OCI-LY1 (cell line): ENCODE measurements at regions not wholly inside any gene's neighbourhood (a gene's known extent, or its start where the extent isn't known, plus 50 kb on each side); places are given as distances from the start of the nearest gene placed in this dataset.
"Not testable (repeated sequence)": the region's sequence is repeated elsewhere in the genome, so short reads cannot be mapped to it uniquely, and the experiment has no call there.

ENCODE experiments used
- H2AFZ ChIP-seq: fragments of 200-600 bp; sonication (generic), shearing (Covaris generic); 2 replicates; pipeline ENCODE4 v1.6.0; 2014; ENCODE audit warnings: antibody characterized with exemption, mild to moderate bottlenecking, low read length
- H3F3A ChIP-seq: fragments of 200-600 bp; sonication (generic), shearing (Covaris generic); 2 replicates; pipeline ENCODE4 v1.6.0; 2014; ENCODE audit warnings: mild to moderate bottlenecking, antibody characterized with exemption, low read length, moderate library complexity; ENCODE audit not compliant: insufficient read depth
- H3K27ac ChIP-seq: fragments of 200-600 bp; sonication (generic); 2 replicates; pipeline ENCODE4 v1.5.1; 2014; ENCODE audit warnings: low read length, mixed run types, mild to moderate bottlenecking, low read depth; ENCODE audit not compliant: poor library complexity, severe bottlenecking
- H3K27me3 ChIP-seq: fragments of 200-600 bp; sonication (generic); 2 replicates; pipeline ENCODE4 v1.6.0; 2014; ENCODE audit warnings: antibody characterized with exemption, mild to moderate bottlenecking, low read length, moderate library complexity; ENCODE audit not compliant: insufficient read depth
- H3K36me3 ChIP-seq: fragments of 200-600 bp; sonication (generic); 2 replicates; pipeline ENCODE4 v1.6.1; 2014; ENCODE audit warnings: mild to moderate bottlenecking, antibody characterized with exemption, low read length, moderate library complexity, mixed read lengths; ENCODE audit not compliant: insufficient read depth
- H3K4me1 ChIP-seq: fragments of 200-600 bp; sonication (generic); 2 replicates; pipeline ENCODE4 v1.5.1; 2014; ENCODE audit warnings: mild to moderate bottlenecking, low read length, moderate library complexity; ENCODE audit not compliant: insufficient read depth, severe bottlenecking
- H3K4me2 ChIP-seq: fragments of 200-600 bp; sonication (generic), shearing (Covaris generic); 2 replicates; pipeline ENCODE4 v1.6.1; 2014; ENCODE audit warnings: low read length
- H3K4me3 ChIP-seq: fragments of 200-600 bp; sonication (generic); 2 replicates; pipeline ENCODE4 v1.5.1; 2014; ENCODE audit warnings: low read length, low read depth, mild to moderate bottlenecking, mixed read lengths; ENCODE audit not compliant: poor library complexity, severe bottlenecking
- H3K79me2 ChIP-seq: fragments of 200-600 bp; shearing (Covaris generic); 2 replicates; pipeline ENCODE4 v1.6.1; 2016; ENCODE audit warnings: mixed run types, low read length, mixed read lengths; ENCODE audit not compliant: insufficient read depth
- H3K9ac ChIP-seq: fragments of 200-600 bp; sonication (generic), shearing (Covaris generic); 2 replicates; pipeline ENCODE4 v1.6.1; 2014; ENCODE audit warnings: mild to moderate bottlenecking, low read length, mixed read lengths
- H3K9me2 ChIP-seq: fragments of 200-600 bp; sonication (generic), shearing (Covaris generic); 2 replicates; pipeline ENCODE4 v1.6.1; 2014; ENCODE audit warnings: low read depth, mild to moderate bottlenecking, low read length, mixed read lengths
- H3K9me3 ChIP-seq: fragments of 200-600 bp; shearing (Covaris generic); 2 replicates; pipeline ENCODE4 v1.6.1; 2014; ENCODE audit warnings: low read length, mixed read lengths
- H4K20me1 ChIP-seq: fragments of 200-600 bp; sonication (generic), shearing (Covaris generic); 2 replicates; pipeline ENCODE4 v1.6.0; 2016; ENCODE audit warnings: mild to moderate bottlenecking, low read length; ENCODE audit not compliant: insufficient read depth
- EZH2 ChIP-seq: fragments of 200-600 bp; sonication (generic), shearing (Covaris generic); IDR thresholded peaks from 2 replicates; pipeline ENCODE4 v1.8.0; 2017; ENCODE audit warnings: borderline replicate concordance, mixed run types, mild to moderate bottlenecking, antibody characterized with exemption, low read length, moderate library complexity, mixed read lengths
- TF ChIP-seq, protein P1 (sequence below): fragments of 200-600 bp; sonication (generic), shearing (Covaris generic); IDR thresholded peaks from 2 replicates; pipeline ENCODE4 v1.5.1; 2017; ENCODE audit warnings: mild to moderate bottlenecking, antibody characterized with exemption, low read length, moderate library complexity, mixed read lengths

DNA sequence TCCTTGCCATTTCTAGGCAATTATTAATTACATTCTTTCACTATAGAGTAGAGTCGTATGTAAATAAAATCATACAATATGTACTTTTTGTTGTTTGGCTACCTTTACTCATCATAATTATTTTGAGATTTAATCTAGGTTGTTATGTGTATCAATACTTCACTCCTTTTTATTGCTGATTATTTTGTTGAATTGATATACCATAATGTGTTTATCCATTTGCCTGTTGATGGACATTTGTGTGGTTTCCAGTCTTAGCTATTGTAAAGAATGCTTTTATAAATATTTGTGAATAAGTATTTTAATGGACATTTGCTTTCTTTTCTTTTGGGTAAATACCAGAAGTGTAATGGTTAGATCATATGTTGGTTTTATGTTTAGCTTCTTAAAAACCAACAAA, 174.0 kb downstream of the RAMP3 start:
- no peaks in the 10 kb centered on the region for H4K20me1 ChIP-seq
- no peak overlapping the region for H3K9ac ChIP-seq
- H2AFZ ChIP-seq, result no peak overlapping the region
- no peak overlapping the region for H3K4me3 ChIP-seq
- H3K79me2 ChIP-seq, result no peaks in the 10 kb centered on the region
- no peaks in the 10 kb centered on the region; the same call in 1 of the 2 replicates for H3K9me2 ChIP-seq
- no peaks in the 10 kb centered on the region for H3K27me3 ChIP-seq
- H3K4me1 ChIP-seq, result no peaks in the 10 kb centered on the region
- no peak overlapping the region for H3K27ac ChIP-seq
- H3K36me3 ChIP-seq, result no peaks in the 10 kb centered on the region
- no peak for TF ChIP-seq EZH2
- TF ChIP-seq, protein P1, sequence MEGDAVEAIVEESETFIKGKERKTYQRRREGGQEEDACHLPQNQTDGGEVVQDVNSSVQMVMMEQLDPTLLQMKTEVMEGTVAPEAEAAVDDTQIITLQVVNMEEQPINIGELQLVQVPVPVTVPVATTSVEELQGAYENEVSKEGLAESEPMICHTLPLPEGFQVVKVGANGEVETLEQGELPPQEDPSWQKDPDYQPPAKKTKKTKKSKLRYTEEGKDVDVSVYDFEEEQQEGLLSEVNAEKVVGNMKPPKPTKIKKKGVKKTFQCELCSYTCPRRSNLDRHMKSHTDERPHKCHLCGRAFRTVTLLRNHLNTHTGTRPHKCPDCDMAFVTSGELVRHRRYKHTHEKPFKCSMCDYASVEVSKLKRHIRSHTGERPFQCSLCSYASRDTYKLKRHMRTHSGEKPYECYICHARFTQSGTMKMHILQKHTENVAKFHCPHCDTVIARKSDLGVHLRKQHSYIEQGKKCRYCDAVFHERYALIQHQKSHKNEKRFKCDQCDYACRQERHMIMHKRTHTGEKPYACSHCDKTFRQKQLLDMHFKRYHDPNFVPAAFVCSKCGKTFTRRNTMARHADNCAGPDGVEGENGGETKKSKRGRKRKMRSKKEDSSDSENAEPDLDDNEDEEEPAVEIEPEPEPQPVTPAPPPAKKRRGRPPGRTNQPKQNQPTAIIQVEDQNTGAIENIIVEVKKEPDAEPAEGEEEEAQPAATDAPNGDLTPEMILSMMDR, result no peak
- H3K9me3 ChIP-seq, result peaks cover 15% of the 10 kb centered on the region
- no peak overlapping the region for H3K4me2 ChIP-seq
- no peaks in the 10 kb centered on the region; the same call in 1 of the 2 replicates for H3F3A ChIP-seq

DNA sequence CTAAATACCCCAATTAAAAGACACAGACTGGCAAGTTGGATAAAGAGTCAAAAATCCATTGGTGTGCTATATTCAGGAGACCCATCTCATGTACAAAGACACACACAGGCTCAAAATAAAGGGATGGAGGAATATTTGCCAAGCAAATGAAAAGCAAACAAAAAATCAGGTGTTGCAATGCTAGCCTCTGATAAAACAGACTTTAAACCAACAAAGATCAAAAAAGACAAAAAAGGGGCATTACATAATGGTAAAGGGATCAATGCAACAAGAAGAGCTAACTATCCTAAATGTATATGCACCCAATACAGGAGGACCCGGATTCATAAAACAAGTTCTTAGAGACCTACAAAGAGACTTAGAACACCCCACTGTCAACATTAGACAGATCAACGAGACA, 177.4 kb downstream of the RAMP3 start:
- not testable (repeated sequence) for H3K79me2 ChIP-seq, H3K4me3 ChIP-seq, H3K27ac ChIP-seq, H2AFZ ChIP-seq, H4K20me1 ChIP-seq, H3K4me1 ChIP-seq, H3F3A ChIP-seq, H3K36me3 ChIP-seq, H3K9me2 ChIP-seq, H3K4me2 ChIP-seq, H3K27me3 ChIP-seq, H3K9ac ChIP-seq
- H3K9me3 ChIP-seq, result peaks cover 15% of the 10 kb centered on the region

DNA sequence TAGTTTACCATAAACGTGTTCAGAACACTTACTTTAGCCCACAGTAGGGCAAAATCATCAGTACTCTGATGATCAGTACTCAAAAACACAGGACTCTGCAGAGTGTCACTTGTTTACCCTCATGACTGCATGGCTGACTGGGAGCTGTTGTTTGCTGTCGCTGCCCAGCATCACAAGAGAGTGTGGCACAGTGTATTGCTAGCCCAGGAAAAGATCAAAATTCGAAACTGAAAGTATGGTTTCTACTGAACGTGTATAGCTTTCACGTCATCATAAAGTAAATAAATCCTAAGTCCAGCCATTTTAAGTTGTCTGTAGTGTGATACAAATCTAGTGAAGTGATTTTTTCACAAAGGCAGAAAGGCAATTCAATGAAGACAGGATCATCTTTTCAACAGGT, 184.6 kb downstream of the RAMP3 start:
- Histone ChIP-seq H2AFZ (no peak overlapping the region), H3K4me2 (no peak overlapping the region), H3F3A (no peaks in the 10 kb centered on the region), H3K27ac (no peak overlapping the region), H3K27me3 (no peaks in the 10 kb centered on the region), H3K9me3 (no peaks in the 10 kb centered on the region), H3K4me1 (no peaks in the 10 kb centered on the region), H3K4me3 (no peak overlapping the region), H3K9me2 (no peaks in the 10 kb centered on the region), H3K9ac (no peak overlapping the region), H4K20me1 (no peaks in the 10 kb centered on the region), H3K79me2 (no peaks in the 10 kb centered on the region), H3K36me3 (no peaks in the 10 kb centered on the region)
- TF ChIP-seq, protein P1, result no peak
- TF ChIP-seq EZH2, result no peak

DNA sequence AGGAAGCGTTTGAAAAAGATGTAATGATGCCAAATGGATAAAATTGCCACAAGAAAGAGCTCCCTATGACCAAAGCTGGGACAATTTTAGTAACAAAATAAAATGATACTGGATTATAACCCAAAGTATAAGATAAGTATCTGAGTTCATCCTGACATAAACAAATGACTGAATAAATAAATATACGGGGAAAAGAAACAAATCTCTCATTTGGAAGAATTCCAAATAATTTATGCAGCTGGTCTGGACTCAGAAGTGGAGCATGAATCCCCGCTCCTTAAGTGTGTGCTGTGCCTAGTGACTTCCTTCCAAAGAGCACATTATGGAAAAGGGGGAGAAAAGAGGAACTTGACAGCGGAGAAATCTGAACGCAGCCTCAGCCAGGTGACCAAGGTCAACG, 186.2 kb downstream of the RAMP3 start:
- Histone ChIP-seq H3K4me3 (no peak overlapping the region), H3K27me3 (no peaks in the 10 kb centered on the region), H3K79me2 (no peaks in the 10 kb centered on the region), H3K4me1 (no peaks in the 10 kb centered on the region), H3K9me2 (no peaks in the 10 kb centered on the region), H3K4me2 (no peak overlapping the region), H3K36me3 (no peaks in the 10 kb centered on the region), H3K9me3 (no peaks in the 10 kb centered on the region), H2AFZ (no peak overlapping the region), H3F3A (no peaks in the 10 kb centered on the region), H3K9ac (no peak overlapping the region), H3K27ac (no peak overlapping the region), H4K20me1 (no peaks in the 10 kb centered on the region)
- TF ChIP-seq EZH2, result no peak
- TF ChIP-seq, protein P1, result no peak
